GM23338 (cell line): ENCODE measurements at regions not wholly inside any gene's neighbourhood (a gene's known extent, or its start where the extent isn't known, plus 50 kb on each side); places are given as distances from the start of the nearest gene placed in this dataset.

Experiments used
- ATAC-seq: fragments of 200-7000 bp; cut with Tn5 transposase; 3 replicates; pipeline ENCODE4 v1.9.1; 2020
- DNase-seq: peaks from one replicate; pipeline ENCODE4 v3.0.0-alpha.2; 2015; ENCODE audit warnings: low spot score
- H2AFZ ChIP-seq: fragments of 200-600 bp; sonication (generic); 2 replicates; pipeline ENCODE4 v1.8.0; 2016; ENCODE audit warnings: antibody characterized with exemption, mild to moderate bottlenecking, moderate library complexity
- H3F3A ChIP-seq: fragments of 200-600 bp; sonication (generic); replicated peaks from 2 replicates; pipeline ENCODE4 v1.8.0; 2017; ENCODE audit warnings: antibody characterized with exemption, mixed run types, low read depth
- H3K27ac ChIP-seq: fragments of 200-600 bp; sonication (generic); 2 replicates; pipeline ENCODE4 v1.6.1; 2016; ENCODE audit warnings: low read depth
- H3K27me3 ChIP-seq: fragments of 200-600 bp; sonication (generic); 2 replicates; pipeline ENCODE4 v1.8.0; 2016; ENCODE audit warnings: mild to moderate bottlenecking, mixed run types, moderate library complexity; ENCODE audit not compliant: insufficient read depth
- H3K36me3 ChIP-seq: fragments of 200-600 bp; sonication (generic); 2 replicates; pipeline ENCODE4 v1.8.0; 2016; ENCODE audit warnings: mild to moderate bottlenecking; ENCODE audit not compliant: insufficient read depth
- H3K4me1 ChIP-seq: fragments of 200-600 bp; sonication (generic); 2 replicates; pipeline ENCODE4 v1.8.0; 2016; ENCODE audit warnings: mild to moderate bottlenecking, moderate library complexity; ENCODE audit not compliant: insufficient read depth
- H3K4me2 ChIP-seq: fragments of 200-600 bp; sonication (generic); 2 replicates; pipeline ENCODE4 v1.7.1; 2017; ENCODE audit warnings: mixed run types
- H3K4me3 ChIP-seq: fragments of 200-600 bp; sonication (generic); 2 replicates; pipeline ENCODE4 v1.6.1; 2016; ENCODE audit warnings: mixed run types
- H3K79me2 ChIP-seq: fragments of 200-600 bp; sonication (generic); replicated peaks from 2 replicates; pipeline ENCODE4 v1.8.0; 2017; ENCODE audit warnings: mild to moderate bottlenecking; ENCODE audit not compliant: insufficient read depth
- H3K9me2 ChIP-seq: fragments of 200-600 bp; sonication (generic); 2 replicates; pipeline ENCODE4 v1.8.0; 2017; ENCODE audit not compliant: insufficient read depth
- H4K20me1 ChIP-seq: fragments of 200-600 bp; sonication (generic); replicated peaks from 2 replicates; pipeline ENCODE4 v1.8.0; 2017; ENCODE audit warnings: mild to moderate bottlenecking; ENCODE audit not compliant: insufficient read depth
- H3K27ac Mint-ChIP-seq: 2 replicates; pipeline ENCODE4 v1.8.0; 2020; ENCODE audit warnings: inconsistent platforms, mild to moderate bottlenecking, moderate library complexity, mixed read lengths
- H3K27me3 Mint-ChIP-seq: 3 replicates; pipeline ENCODE4 v1.8.0; 2022; ENCODE audit warnings: low read depth, mild to moderate bottlenecking, moderate library complexity, mixed read lengths, inconsistent platforms; ENCODE audit not compliant: insufficient read depth, poor library complexity
- H3K36me3 Mint-ChIP-seq: 3 replicates; pipeline ENCODE4 v1.8.0; 2021; ENCODE audit warnings: low read depth, mild to moderate bottlenecking, inconsistent platforms, moderate library complexity, mixed read lengths
- H3K4me1 Mint-ChIP-seq: 3 replicates; pipeline ENCODE4 v1.8.0; 2020; ENCODE audit warnings: mild to moderate bottlenecking, inconsistent platforms, mixed read lengths
- H3K4me3 Mint-ChIP-seq: 3 replicates; pipeline ENCODE4 v1.8.0; 2021; ENCODE audit warnings: moderate library complexity, mild to moderate bottlenecking, inconsistent platforms, mixed read lengths
- H3K9me3 Mint-ChIP-seq: 3 replicates; pipeline ENCODE4 v1.8.0; 2020; ENCODE audit warnings: moderate library complexity, mild to moderate bottlenecking, inconsistent platforms, mixed read lengths
- CREB1 ChIP-seq: fragments of 250-450 bp; sonication (Bioruptor Pico); IDR thresholded peaks from 2 replicates; pipeline ENCODE4 v1.5.0; 2020; ENCODE audit warnings: low read depth, mild to moderate bottlenecking, moderate library complexity
- ETS1 ChIP-seq: IDR thresholded peaks from 2 replicates; pipeline ENCODE4 v1.6.1; 2016; ENCODE audit warnings: antibody characterized with exemption
- EZH2phosphoT487 ChIP-seq: fragments of 200-600 bp; sonication (generic); IDR thresholded peaks from one replicate; pipeline ENCODE4 v1.8.1; 2018; ENCODE audit warnings: antibody characterized with exemption; ENCODE audit not compliant: unreplicated experiment
- JUNB ChIP-seq: IDR thresholded peaks from one replicate; pipeline ENCODE4 v1.6.1; 2016; ENCODE audit warnings: antibody characterized with exemption; ENCODE audit not compliant: unreplicated experiment
- NANOG ChIP-seq: IDR thresholded peaks from 2 replicates; pipeline ENCODE4 v1.6.1; 2016; ENCODE audit warnings: antibody characterized with exemption, borderline replicate concordance
- REST ChIP-seq: IDR thresholded peaks from one replicate; pipeline ENCODE4 v1.6.1; 2018; ENCODE audit warnings: antibody characterized with exemption; ENCODE audit not compliant: unreplicated experiment
- STAT1 ChIP-seq: IDR thresholded peaks from one replicate; pipeline ENCODE4 v1.6.1; 2016; ENCODE audit warnings: antibody characterized with exemption; ENCODE audit not compliant: unreplicated experiment
- ZNF114 ChIP-seq: fragments of 250-450 bp; sonication (Bioruptor Pico); IDR thresholded peaks from 2 replicates; pipeline ENCODE4 v1.5.0; 2020; ENCODE audit warnings: mild to moderate bottlenecking, moderate library complexity
- ZNF331 ChIP-seq: fragments of 250-450 bp; sonication (Bioruptor Pico); IDR thresholded peaks from 2 replicates; pipeline ENCODE4 v1.5.0; 2020; ENCODE audit warnings: low read depth, mild to moderate bottlenecking, moderate library complexity
- ZNF462 ChIP-seq: fragments of 250-450 bp; sonication (Bioruptor Pico); IDR thresholded peaks from 2 replicates; pipeline ENCODE4 v1.5.0; 2020; ENCODE audit warnings: mild to moderate bottlenecking, moderate library complexity
- TF ChIP-seq, protein P1 (sequence below), 2 experiments: fragments of 200-600 bp in 1 of 2; sonication (generic) in 1 of 2; conservative IDR thresholded peaks; 2 replicates each; pipeline versions ENCODE4 v1.5.1 to v1.6.1; 2016 to 2017; ENCODE audit warnings: antibody characterized with exemption in 2 of 2, low read depth in 2 of 2, mild to moderate bottlenecking in 2 of 2, moderate library complexity in 1 of 2

GRCh38 chr14:25246751-25247150, 196.8 kb upstream of the STXBP6 start:
- Histone ChIP-seq H3K79me2 (no peaks in the 10 kb centered on the region), H3K4me2 (no peak overlapping the region), H3K36me3 (no peaks in the 10 kb centered on the region), H4K20me1 (no peaks in the 10 kb centered on the region), H3K4me1 (no peaks in the 10 kb centered on the region), H3K27me3 (no peaks in the 10 kb centered on the region), H3K27ac (no peak overlapping the region), H3K9me2 (peaks cover 11% of the 10 kb centered on the region), H2AFZ (no peak overlapping the region), H3K4me3 (no peak overlapping the region), H3F3A (no peaks in the 10 kb centered on the region)
- DNase-seq (no peak), ATAC-seq (no peak)
- Mint-ChIP-seq H3K4me1 (no peaks in the 10 kb centered on the region), H3K27ac (no peak overlapping the region), H3K36me3 (no peaks in the 10 kb centered on the region), H3K4me3 (no peak overlapping the region), H3K9me3 (no peaks in the 10 kb centered on the region), H3K27me3 (no peaks in the 10 kb centered on the region)
- TF ChIP-seq NANOG (no peak), REST (no peak), JUNB (no peak), EZH2phosphoT487 (no peak), STAT1 (no peak), ZNF114 (no peak), CREB1 (CRISPR knock-in tag) (no peak), ZNF462 (CRISPR knock-in tag) (no peak), ETS1 (no peak), ZNF331 (no peak)
- TF ChIP-seq, protein P1, sequence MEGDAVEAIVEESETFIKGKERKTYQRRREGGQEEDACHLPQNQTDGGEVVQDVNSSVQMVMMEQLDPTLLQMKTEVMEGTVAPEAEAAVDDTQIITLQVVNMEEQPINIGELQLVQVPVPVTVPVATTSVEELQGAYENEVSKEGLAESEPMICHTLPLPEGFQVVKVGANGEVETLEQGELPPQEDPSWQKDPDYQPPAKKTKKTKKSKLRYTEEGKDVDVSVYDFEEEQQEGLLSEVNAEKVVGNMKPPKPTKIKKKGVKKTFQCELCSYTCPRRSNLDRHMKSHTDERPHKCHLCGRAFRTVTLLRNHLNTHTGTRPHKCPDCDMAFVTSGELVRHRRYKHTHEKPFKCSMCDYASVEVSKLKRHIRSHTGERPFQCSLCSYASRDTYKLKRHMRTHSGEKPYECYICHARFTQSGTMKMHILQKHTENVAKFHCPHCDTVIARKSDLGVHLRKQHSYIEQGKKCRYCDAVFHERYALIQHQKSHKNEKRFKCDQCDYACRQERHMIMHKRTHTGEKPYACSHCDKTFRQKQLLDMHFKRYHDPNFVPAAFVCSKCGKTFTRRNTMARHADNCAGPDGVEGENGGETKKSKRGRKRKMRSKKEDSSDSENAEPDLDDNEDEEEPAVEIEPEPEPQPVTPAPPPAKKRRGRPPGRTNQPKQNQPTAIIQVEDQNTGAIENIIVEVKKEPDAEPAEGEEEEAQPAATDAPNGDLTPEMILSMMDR (conservative IDR thresholded peaks at IDR 0.05; ENCODE audit: low read depth in 2 of 2) = no peak
